GM06990 (cell line): ENCODE measurements at regions not wholly inside any gene's neighbourhood (a gene's known extent, or its start where the extent isn't known, plus 50 kb on each side); places are given as distances from the start of the nearest gene placed in this dataset.

Experiments used
- DNase-seq: peaks from one replicate; pipeline ENCODE4 v3.0.0-alpha.2; 2011; ENCODE audit not compliant: insufficient read length; ENCODE audit errors: extremely low read depth
- H3K27me3 ChIP-seq: replicated peaks from 2 replicates; pipeline ENCODE4 v1.6.0; 2011; ENCODE audit warnings: low read length; ENCODE audit not compliant: control insufficient read depth, insufficient read depth
- H3K36me3 ChIP-seq: 2 replicates; pipeline ENCODE4 v1.5.1; 2011; ENCODE audit warnings: low read length; ENCODE audit not compliant: control insufficient read depth, insufficient read depth
- H3K4me3 ChIP-seq: replicated peaks from 2 replicates; pipeline ENCODE4 v1.5.1; 2011; ENCODE audit warnings: low read depth, mild to moderate bottlenecking, control low read depth, low read length
- CTCF ChIP-seq: IDR thresholded peaks from 2 replicates; pipeline ENCODE4 v1.5.1; 2011; ENCODE audit warnings: low read length, control low read depth, mild to moderate bottlenecking, inconsistent platforms; ENCODE audit not compliant: insufficient read depth, poor library complexity, severe bottlenecking

GRCh38 chr9:90322296-90322695 lies 320.3 kb downstream of the DIRAS2 start:
- no peak for TF ChIP-seq CTCF
- Histone ChIP-seq H3K36me3 (no peaks in the 10 kb centered on the region), H3K27me3 (no peaks in the 10 kb centered on the region; the same call in 1 of the 2 replicates), H3K4me3 (no peak overlapping the region)
- DNase-seq, result no peak

- no peak for DNase-seq
- no peak for TF ChIP-seq CTCF
These were observed 316.5 kb downstream of the DIRAS2 start for GRCh38 chr9:90325913-90326653.

GRCh38 chr9:90330231-90330630 lies 312.4 kb downstream of the DIRAS2 start:
- DNase-seq, result no peak
- Histone ChIP-seq H3K36me3 (no peaks in the 10 kb centered on the region), H3K27me3 (no peaks in the 10 kb centered on the region), H3K4me3 (no peak overlapping the region)
- TF ChIP-seq CTCF, result no peak

More at GRCh38 chr9:90325913-90326653, 316.5 kb downstream of the DIRAS2 start:
- Histone ChIP-seq H3K36me3 (no peaks in the 10 kb centered on the region), H3K4me3 (no peak overlapping the region), H3K27me3 (no peaks in the 10 kb centered on the region)

- H3K27me3 ChIP-seq, result no peaks in the 10 kb centered on the region
- DNase-seq, result no peak
- no peak overlapping the region for H3K4me3 ChIP-seq
- no peak for TF ChIP-seq CTCF
- H3K36me3 ChIP-seq, result no peaks in the 10 kb centered on the region
These were observed 310.6 kb downstream of the DIRAS2 start for GRCh38 chr9:90331826-90332575.

- DNase-seq, result no peak
- Histone ChIP-seq H3K36me3 (no peaks in the 10 kb centered on the region), H3K27me3 (no peaks in the 10 kb centered on the region; the same call in 1 of the 2 replicates), H3K4me3 (no peak overlapping the region)
- TF ChIP-seq CTCF, result no peak
These were observed 309.4 kb downstream of the DIRAS2 start for GRCh38 chr9:90333226-90333625.
